GM19240 (cell line): ENCODE measurements at regions not wholly inside any gene's neighbourhood (a gene's known extent, or its start where the extent isn't known, plus 50 kb on each side); places are given as distances from the start of the nearest gene placed in this dataset.
A peak's percentile ranks its signal among the peaks of the same experiment; 100 is the strongest.
"Not testable (repeated sequence)": the region's sequence is repeated elsewhere in the genome, so short reads cannot be mapped to it uniquely, and the experiment has no call there.

Experiments
- DNase-seq: peaks from one replicate; pipeline ENCODE4 v3.0.0; 2011; ENCODE audit warnings: low spot score; ENCODE audit not compliant: insufficient read length

DNA sequence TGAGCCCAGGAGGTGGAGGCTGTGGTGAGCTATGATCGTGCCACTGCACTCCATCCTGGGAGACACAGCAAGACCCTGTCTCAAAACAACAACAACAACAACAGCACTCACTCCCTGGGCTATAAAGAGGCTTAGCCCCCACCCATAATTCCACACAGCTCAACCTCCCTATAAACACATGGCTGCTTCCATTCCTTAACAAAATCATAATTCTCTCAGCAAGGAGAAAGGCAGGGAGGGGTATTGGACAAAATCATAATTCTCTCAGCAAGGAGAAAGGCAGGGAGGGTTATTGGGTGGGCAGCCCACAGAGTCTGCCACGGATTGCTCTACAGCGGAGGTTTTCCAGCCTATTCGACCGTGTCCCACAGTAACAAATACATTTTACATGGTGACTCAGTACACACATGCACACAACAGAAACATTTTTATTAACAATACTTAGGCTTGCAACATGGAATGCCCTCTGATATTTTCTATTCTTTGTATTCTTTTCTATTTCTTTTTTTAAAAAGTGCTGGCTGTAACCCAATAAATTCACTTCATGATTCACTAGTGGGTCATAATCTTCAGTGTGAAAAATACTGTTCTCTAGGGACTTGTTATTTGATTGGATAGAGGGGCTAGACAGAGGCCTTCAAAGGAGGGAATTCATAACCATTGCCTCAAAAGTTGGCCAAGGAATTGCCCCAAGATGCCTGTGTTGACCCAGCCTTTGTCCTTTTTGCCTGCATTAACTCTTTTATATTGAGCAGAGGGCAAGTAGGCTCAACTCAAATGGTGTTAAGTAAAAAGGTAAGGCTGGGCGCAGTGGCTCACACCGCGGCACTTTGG is 50.6 kb upstream of the ZMYND8 start:
- no peak for DNase-seq

- DNase-seq: no peak
These were observed 54.7 kb upstream of the ZMYND8 start for GRCh38 chr20:47411161-47411560.

GRCh38 chr20:47412083-47412482 is 55.6 kb upstream of the ZMYND8 start:
- DNase-seq: no peak

GRCh38 chr20:47413189-47413588 is 56.7 kb upstream of the ZMYND8 start:
- no peak for DNase-seq

- no peak for DNase-seq
These were observed 61.0 kb upstream of the ZMYND8 start for GRCh38 chr20:47417245-47418068.

DNA sequence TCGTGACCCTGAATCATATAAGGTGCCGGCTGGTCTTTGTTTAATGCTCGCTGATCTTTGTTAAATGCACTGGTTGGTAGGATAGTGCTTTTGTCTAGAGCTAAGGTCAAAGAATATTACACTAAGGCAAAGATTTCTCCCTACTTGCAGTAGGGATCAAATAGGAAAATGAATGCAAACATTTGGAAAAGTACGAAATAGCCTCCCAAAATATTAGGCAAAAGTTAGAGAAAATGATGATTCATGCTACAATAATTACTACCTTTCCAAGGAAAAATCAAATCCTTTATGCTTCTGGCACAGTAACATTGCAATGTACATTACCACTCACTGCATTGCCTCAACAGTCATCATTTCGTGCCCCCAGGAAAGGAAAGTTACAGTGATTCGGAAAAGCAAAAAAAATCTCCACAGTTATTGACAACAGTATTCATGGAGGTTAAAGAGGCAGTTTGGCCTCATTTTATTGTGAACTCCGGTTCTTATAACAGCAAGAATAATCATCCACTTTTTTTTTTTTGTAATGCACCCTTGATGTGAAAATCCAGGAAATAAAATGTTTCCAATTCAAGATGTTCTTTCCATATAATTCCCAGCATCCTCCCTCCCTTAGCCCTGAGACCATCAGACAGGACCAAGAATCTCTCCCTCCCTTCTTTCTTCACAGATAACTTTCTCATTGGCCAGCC is 61.7 kb upstream of the ZMYND8 start:
- no peak for DNase-seq

DNA sequence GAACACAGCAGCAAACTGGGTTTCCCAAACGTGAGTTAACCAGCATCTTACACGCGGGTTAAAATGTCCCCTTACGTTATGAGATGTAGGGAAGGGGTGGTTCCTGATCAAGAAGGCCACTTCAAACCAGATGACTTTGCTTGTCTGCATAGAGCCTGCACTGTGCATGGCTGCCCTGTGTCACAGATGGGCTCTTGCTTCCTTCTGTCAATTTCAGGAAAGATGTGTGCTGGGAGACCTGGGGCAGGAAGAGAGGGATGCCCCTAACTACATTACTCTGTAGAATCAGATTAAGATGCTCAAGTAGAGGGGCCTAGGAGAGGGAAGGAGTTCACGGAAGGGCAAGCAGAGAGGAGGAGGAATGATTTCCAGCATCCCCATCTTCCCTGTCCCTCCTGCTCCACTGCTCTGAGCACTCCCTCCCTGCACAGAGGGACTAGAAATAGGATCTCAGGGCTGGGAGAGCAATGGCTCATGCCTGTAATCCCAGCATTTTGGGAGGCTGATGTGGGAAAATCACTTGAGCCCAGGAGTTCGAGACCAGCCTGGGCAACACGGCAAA is 63.5 kb upstream of the ZMYND8 start:
- no peak for DNase-seq

- DNase-seq: no peak
These were observed 64.6 kb upstream of the ZMYND8 start for GRCh38 chr20:47421076-47421475.

- DNase-seq: no peak
These were observed 67.1 kb upstream of the ZMYND8 start for GRCh38 chr20:47423586-47423985.

DNA sequence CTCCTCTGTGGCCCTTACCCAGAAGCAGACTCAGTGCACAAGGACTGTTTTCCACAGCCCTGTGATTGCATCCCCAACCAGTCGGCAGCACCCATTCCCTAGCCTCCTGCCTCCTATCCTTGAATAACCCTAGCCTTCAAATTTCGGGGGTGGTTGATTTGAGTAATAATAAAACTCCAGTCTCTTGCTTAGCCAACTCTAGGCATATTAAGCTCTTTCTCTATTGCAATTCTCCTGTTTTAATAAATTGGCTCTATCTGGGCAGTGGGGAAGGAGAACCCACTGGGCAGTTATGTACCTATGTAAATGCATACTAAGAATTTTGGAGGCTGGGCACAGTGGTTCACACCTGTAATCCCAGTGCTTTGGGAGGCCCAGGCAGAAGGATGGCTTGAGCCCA is 70.6 kb upstream of the ZMYND8 start:
- no peak for DNase-seq

DNA sequence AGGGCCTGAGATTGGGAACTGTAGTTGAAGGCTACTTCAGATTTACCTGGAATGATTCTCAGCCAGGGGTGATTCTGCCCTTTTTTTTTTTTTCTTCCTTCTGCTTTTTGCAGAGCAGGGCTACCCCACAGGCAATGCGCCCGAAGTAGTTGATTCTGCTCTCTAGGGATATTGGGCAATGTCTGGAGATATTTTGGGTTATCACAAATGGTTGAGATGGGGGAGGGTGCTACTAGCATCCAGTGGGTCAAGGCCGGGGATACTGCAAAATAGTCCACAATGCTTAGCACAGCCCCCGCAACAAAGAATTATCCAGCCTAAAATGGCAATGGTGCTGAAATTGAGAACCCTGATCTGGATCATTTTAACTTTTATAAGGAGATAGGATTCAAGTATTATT is 71.2 kb upstream of the ZMYND8 start:
- no peak for DNase-seq

DNA sequence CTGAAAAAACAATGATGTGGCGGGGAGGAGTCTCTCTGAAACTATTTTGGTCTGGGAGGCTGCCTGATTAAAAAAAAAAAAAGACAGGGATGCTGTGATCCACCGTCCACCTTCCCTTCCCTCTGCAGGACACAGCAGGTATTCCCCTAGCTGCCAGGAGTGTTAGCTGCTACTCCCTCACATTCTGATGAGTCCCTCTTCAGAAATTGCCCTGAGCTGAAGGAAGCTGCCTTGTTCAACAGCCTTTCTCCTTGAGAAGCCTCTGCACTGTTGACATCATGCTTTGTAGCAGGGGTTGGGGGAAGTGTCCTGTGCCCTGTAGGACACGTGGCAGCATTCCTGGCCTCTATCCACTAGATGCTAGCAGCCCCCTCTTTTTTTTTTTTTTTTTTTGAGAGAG is 71.7 kb upstream of the ZMYND8 start:
- DNase-seq: no peak

DNA sequence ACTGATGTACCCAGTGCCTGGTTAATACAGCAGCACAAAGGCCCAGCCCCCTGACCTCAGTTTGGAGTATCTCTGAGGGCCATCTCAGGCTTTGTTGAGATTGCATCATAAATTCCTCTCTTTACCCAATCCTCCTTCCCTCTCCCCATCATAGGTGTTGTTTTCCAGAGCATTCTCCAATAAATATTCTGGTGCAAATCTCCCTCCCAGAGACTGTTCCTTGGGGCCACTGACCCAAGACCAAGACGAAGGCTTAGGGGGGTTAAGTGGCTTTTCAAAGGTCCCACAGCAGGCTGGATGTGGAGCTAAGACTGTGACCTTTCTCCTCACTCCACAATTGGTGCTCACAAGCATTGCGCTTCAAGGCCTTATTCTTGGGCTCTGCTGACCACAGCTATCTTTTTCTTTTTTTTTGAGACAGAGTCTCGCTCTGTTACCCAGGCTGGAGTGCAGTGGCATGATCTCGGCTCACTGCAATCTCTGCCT is 72.4 kb upstream of the ZMYND8 start:
- no peak for DNase-seq

- DNase-seq: no peak
These were observed 72.3 kb upstream of the NCOA3 start for GRCh38 chr20:47429409-47429808.

DNA sequence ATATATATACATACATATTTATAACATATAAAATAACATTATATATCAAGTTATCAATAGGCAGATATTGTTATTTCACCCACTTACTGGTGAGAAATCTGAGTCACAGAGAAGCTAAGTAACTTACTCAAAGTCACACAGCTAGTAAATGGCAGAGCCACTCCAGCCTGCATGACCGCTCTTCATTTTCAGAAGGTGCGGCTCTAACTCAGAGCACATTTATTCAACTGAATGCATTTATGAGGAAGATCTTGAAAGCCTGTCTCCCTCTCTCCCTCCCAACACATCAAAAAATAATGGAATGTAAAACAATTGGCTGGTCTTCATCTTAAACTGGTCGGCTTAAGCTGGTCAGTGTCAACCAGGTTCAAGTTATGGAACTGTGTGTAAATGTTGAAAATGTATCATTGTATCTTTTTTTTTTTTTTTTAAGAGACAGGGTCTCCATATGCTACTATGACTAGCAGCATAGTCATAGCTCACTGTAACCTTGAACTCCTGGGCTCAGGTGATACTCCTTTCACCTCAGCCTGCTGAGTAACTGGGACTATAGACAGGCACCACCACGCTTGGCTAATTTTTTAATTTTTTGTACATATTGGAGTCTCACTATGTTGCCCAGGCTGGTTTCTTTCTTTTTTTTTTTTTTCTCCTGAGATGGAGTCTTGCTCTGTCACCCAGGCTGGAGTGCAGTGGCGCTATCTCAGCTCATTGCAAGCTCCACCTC is 70.7 kb upstream of the NCOA3 start:
- no peak for DNase-seq

- DNase-seq: no peak
These were observed 68.9 kb upstream of the NCOA3 start for GRCh38 chr20:47432834-47433210.

DNA sequence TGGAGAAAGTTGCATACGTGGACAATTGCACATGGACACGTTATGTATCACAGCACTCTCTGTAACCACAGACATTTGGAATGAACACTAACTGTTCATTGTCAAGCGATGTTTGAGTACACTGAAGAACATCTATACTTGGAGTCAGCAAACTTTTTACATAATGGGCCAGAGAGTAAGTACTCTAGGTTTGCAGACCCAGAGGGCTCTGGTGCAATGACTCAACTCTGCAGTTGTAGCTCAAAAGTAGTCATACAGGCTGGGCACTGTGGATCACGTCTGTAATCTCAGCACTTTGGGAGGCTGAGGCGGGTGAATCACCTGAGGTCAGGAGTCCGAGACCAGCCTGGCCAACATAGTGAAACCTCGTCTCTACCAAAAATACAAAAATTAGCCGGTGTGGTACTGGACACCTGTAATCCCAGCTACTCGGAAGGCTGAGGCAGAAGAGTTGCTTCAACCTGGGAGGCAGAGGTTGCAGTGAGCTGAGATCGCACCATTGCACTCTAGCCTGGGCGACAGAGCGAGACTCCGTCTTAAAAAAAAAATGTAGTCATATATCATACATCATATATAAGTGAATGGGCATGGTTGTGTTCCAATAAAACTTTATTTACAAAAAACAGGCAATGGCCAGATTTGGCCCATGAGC is 67.4 kb upstream of the NCOA3 start:
- DNase-seq: not testable (repeated sequence)

DNA sequence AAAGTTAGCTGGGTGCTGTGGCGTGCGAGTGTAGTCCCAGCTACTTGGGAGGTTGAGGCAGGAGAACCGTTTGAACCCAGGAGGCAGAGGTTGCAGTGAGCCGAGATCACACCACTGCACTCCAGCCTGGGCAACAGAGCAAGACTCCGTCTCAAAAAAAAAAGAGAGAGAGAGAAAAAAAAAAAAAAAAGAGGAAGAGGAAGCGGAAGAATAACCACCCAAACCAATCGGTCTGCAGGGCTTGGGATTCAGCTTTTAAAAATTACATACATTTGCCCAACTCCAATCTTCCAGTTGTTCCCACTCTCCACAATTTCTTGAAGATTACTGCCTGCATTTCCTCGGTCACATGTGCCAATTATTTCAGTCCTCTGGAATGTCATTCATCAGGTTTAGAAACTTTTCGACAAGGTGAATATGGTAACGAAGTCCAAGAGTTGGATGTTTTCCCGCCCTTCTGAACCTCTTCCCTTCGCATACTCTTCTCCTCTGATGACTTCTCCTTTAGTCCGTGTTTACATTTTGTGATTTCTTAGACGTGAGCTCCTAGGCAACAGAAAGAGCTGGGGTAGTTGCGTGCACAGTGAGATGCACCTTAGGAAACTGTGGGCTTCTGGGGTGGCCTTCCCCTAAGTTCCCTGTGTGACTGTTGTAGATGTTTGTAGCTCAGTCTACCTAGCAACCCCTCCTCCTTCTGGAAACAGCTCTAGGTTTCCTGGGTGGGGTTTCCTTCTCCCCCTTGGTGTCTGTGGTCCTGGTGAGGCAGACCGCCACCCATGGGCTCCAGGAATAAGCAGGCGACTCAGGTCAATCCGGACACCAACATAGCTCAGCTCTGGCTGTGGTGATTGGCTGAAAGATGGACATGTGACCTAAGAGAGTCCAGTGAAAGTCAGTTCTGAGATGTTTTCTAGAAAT is 63.0 kb upstream of the NCOA3 start:
- peak; percentile 21 for DNase-seq
